ENCODE measurements at regions not wholly inside any gene's neighbourhood (a gene's known extent, or its start where the extent isn't known, plus 50 kb on each side); places are given as distances from the start of the nearest gene placed in this dataset.

DNA sequence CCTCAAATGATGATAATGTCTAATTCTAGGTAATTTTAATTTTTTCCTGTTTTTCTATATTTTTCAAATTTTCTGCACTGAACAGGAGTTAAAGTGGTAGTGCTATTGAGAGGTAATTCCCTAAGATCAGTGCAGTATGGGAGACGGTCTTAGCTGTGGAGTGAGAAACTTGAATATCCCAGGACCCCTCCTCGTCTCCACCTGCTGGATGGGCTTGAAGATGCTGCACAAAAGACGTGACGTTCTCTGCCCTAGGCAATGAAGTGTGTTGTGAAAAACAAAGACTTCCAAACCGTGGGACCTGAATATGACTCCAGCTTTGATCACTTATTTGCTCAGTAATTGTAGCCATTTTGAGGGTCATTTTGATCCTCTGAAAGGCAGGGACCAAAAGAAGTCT is 298.1 kb downstream of the VRK1 start:
- DNase-seq (ENCODE audit: low spot score), result peak; percentile 13
- H3K4me1 Mint-ChIP-seq (ENCODE audit: unreplicated experiment), result no peaks in the 10 kb centered on the region
- no peaks in the 10 kb centered on the region for H3K9me3 Mint-ChIP-seq (ENCODE audit: unreplicated experiment)

DNA sequence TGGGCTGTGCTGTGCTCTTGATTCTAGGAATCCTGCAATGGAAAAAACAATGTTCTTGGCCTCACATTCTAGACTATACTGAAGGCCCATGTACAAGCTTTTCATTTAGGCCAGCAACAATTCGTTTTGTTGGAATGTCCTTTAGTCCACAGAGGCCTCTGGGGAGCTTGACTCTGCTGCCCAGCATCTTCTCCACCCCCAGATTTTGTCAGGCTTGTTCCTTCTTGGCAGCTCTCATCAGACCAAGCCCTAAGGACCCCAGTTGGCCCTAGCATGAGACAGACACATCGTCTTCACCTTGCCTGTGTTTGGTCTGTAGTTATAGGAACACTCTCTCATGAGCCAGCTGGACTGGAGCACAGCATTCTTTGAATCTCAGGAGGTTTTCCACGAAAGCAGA is 300.1 kb downstream of the VRK1 start:
- no peak overlapping the region for H3K27ac Mint-ChIP-seq (ENCODE audit: unreplicated experiment)
- no peak for DNase-seq (ENCODE audit: low spot score)

More for the DNA sequence above, 298.1 kb downstream of the VRK1 start:
- no peaks in the 10 kb centered on the region for H3K36me3 Mint-ChIP-seq (ENCODE audit: low read depth, unreplicated experiment)
- no peak overlapping the region for H3K27ac Mint-ChIP-seq (ENCODE audit: unreplicated experiment)
- H3K4me3 Mint-ChIP-seq (ENCODE audit: unreplicated experiment), result no peak overlapping the region
- TF ChIP-seq, protein P1, sequence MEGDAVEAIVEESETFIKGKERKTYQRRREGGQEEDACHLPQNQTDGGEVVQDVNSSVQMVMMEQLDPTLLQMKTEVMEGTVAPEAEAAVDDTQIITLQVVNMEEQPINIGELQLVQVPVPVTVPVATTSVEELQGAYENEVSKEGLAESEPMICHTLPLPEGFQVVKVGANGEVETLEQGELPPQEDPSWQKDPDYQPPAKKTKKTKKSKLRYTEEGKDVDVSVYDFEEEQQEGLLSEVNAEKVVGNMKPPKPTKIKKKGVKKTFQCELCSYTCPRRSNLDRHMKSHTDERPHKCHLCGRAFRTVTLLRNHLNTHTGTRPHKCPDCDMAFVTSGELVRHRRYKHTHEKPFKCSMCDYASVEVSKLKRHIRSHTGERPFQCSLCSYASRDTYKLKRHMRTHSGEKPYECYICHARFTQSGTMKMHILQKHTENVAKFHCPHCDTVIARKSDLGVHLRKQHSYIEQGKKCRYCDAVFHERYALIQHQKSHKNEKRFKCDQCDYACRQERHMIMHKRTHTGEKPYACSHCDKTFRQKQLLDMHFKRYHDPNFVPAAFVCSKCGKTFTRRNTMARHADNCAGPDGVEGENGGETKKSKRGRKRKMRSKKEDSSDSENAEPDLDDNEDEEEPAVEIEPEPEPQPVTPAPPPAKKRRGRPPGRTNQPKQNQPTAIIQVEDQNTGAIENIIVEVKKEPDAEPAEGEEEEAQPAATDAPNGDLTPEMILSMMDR (IDR thresholded peaks at IDR 0.05; ENCODE audit: unreplicated experiment), result no peak
- H3K27me3 Mint-ChIP-seq (ENCODE audit: unreplicated experiment), result no peaks in the 10 kb centered on the region

DNA sequence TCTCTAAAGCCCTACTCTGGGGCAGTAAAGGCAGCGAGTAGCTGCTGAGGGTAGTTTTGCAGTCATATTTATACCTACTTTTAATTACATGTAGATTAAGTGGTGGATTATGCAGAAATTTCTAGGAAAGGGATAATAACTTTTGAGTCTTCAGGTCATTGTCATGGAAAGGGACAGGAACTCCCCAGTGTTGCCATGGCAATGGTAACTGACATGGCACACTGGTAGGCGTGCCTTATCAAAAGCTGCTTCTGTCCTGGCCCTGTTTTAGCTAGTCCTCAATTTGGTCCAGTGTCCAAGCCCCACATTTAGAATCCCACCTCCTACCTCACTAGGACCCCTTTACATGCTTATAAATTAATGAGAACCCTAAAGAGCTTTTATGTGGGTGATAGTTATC is 303.1 kb downstream of the VRK1 start:
- TF ChIP-seq, protein P1 (IDR thresholded peaks at IDR 0.05; ENCODE audit: unreplicated experiment), result no peak
- Mint-ChIP-seq H3K4me3 (ENCODE audit: unreplicated experiment) (no peak overlapping the region), H3K27me3 (ENCODE audit: unreplicated experiment) (peaks cover 1% of the 10 kb centered on the region), H3K4me1 (ENCODE audit: unreplicated experiment) (no peaks in the 10 kb centered on the region), H3K36me3 (ENCODE audit: low read depth, unreplicated experiment) (no peaks in the 10 kb centered on the region), H3K27ac (ENCODE audit: unreplicated experiment) (no peak overlapping the region), H3K9me3 (ENCODE audit: unreplicated experiment) (no peaks in the 10 kb centered on the region)
- DNase-seq (ENCODE audit: low spot score), result no peak

More for the DNA sequence above, 300.1 kb downstream of the VRK1 start:
- TF ChIP-seq, protein P1 (IDR thresholded peaks at IDR 0.05; ENCODE audit: unreplicated experiment), result no peak
- no peaks in the 10 kb centered on the region for H3K4me1 Mint-ChIP-seq (ENCODE audit: unreplicated experiment)
- H3K9me3 Mint-ChIP-seq (ENCODE audit: unreplicated experiment), result no peaks in the 10 kb centered on the region
- peaks cover 1% of the 10 kb centered on the region for H3K27me3 Mint-ChIP-seq (ENCODE audit: unreplicated experiment)
- no peak overlapping the region for H3K4me3 Mint-ChIP-seq (ENCODE audit: unreplicated experiment)
- no peaks in the 10 kb centered on the region for H3K36me3 Mint-ChIP-seq (ENCODE audit: low read depth, unreplicated experiment)

DNA sequence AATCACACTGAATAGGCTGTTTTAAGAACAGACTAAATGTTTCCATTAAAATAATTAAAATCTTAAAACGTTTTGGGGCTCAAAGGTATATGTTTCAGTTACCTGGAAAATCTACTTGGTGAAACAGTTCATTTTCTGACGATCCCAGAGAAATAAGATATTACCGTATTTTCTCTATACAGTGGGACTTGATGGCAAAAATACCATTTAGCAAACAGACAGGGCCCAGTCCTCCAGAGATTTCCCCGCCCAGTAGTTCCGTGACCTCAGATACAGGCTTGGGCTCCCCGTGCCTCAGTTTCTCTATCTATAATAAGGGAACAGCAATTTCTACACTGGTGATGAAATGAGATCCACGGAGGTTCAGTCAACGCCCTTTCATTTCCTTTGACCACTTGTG is 304.4 kb downstream of the VRK1 start:
- Mint-ChIP-seq H3K27me3 (ENCODE audit: unreplicated experiment) (peaks cover 1% of the 10 kb centered on the region), H3K9me3 (ENCODE audit: unreplicated experiment) (no peaks in the 10 kb centered on the region)
- TF ChIP-seq, protein P1 (IDR thresholded peaks at IDR 0.05; ENCODE audit: unreplicated experiment), result no peak

DNA sequence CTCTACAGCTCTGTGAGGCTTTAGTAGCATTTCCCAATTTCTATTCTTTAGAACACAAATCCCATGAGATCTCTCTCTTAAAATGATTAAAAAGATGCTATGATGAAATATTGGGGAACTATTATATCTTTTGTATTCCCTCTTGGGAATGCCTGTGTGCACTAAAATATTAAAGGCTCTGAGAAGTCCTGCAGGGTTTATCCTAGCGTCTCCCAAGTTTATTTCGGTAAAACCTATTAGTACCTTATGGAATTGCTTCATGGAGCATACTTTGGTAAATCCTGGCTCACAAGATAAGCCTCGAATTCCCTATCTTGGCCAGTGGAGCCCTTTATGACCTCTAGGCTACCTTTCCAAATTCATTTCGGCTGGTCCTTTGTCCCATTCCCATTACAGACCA is 306.8 kb downstream of the VRK1 start:
- Mint-ChIP-seq H3K9me3 (ENCODE audit: unreplicated experiment) (no peaks in the 10 kb centered on the region), H3K27ac (ENCODE audit: unreplicated experiment) (no peak overlapping the region)
- DNase-seq (ENCODE audit: low spot score), result no peak

More for the DNA sequence above, 304.4 kb downstream of the VRK1 start:
- no peaks in the 10 kb centered on the region for H3K36me3 Mint-ChIP-seq (ENCODE audit: low read depth, unreplicated experiment)
- no peak overlapping the region for H3K4me3 Mint-ChIP-seq (ENCODE audit: unreplicated experiment)
- DNase-seq (ENCODE audit: low spot score), result no peak
- no peaks in the 10 kb centered on the region for H3K4me1 Mint-ChIP-seq (ENCODE audit: unreplicated experiment)
- no peak overlapping the region for H3K27ac Mint-ChIP-seq (ENCODE audit: unreplicated experiment)

More for the DNA sequence above, 306.8 kb downstream of the VRK1 start:
- Mint-ChIP-seq H3K4me1 (ENCODE audit: unreplicated experiment) (no peaks in the 10 kb centered on the region), H3K36me3 (ENCODE audit: low read depth, unreplicated experiment) (no peaks in the 10 kb centered on the region), H3K4me3 (ENCODE audit: unreplicated experiment) (no peak overlapping the region), H3K27me3 (ENCODE audit: unreplicated experiment) (peaks cover 1% of the 10 kb centered on the region)
- TF ChIP-seq, protein P1 (IDR thresholded peaks at IDR 0.05; ENCODE audit: unreplicated experiment), result no peak
